ENCODE measurements at regions not wholly inside any gene's neighbourhood (a gene's known extent, or its start where the extent isn't known, plus 50 kb on each side); places are given as distances from the start of the nearest gene placed in this dataset.

GRCh38 chr2:41087946-41088345, 636.1 kb upstream of the SLC8A1 start:
- TF ChIP-seq CTCF (IDR thresholded peaks at IDR 0.05), result no peak
- TF ChIP-seq POLR2A (IDR thresholded peaks at IDR 0.05), result no peak

Data from esophagus squamous epithelium (tissue), 4 donors.